Adrenal gland (tissue), 9 donors: ENCODE measurements at regions not wholly inside any gene's neighbourhood (a gene's known extent, or its start where the extent isn't known, plus 50 kb on each side); places are given as distances from the start of the nearest gene placed in this dataset.

Experiments used
- DNase-seq, 7 donors: peaks; one replicate each; pipeline ENCODE4 v3.0.0-alpha.2; 2019 to 2020
- H3K27ac ChIP-seq, 5 donors: fragments of 200-600 bp; sonication (generic) in 4 of 5; 1 replicate in 3 of 5; 2 replicates in 2 of 5; pipeline versions ENCODE4 v1.5.1 to v1.8.0; 2016 to 2020; ENCODE audit warnings: mild to moderate bottlenecking in 1 of 5
- H3K27me3 ChIP-seq: fragments of 200-600 bp; 2 replicates; pipeline ENCODE4 v1.8.0; 2021
- H3K36me3 ChIP-seq, 2 donors: fragments of 200-600 bp; replicated peaks in 1 of 2; 1 replicate in 1 of 2; 2 replicates in 1 of 2; pipeline versions ENCODE4 v1.5.1 to v1.8.0; 2018 to 2022
- H3K4me1 ChIP-seq, 2 donors: fragments of 200-600 bp; replicated peaks in 1 of 2; 1 replicate in 1 of 2; 2 replicates in 1 of 2; pipeline versions ENCODE4 v1.5.1 to v1.8.0; 2018 to 2021
- H3K4me3 ChIP-seq, 4 donors: fragments of 200-600 bp; sonication (generic) in 3 of 4; one replicate each; pipeline ENCODE4 v1.5.1; 2016 to 2018
- H3K9me3 ChIP-seq, 3 donors: fragments of 200-600 bp; sonication (generic) in 1 of 3; replicated peaks in 1 of 3; 1 replicate in 2 of 3; 2 replicates in 1 of 3; pipeline versions ENCODE4 v1.5.1 to v1.8.0; 2016 to 2021
- POLR2A ChIP-seq, 2 donors: fragments of 450-650 bp; IDR thresholded peaks; one replicate each; pipeline ENCODE4 v1.6.1; 2017; ENCODE audit warnings: antibody characterized with exemption in 2 of 2, mild to moderate bottlenecking in 2 of 2, moderate library complexity in 1 of 2
- WGBS, 4 donors: extraction: QIAGEN DNeasy Blood & Tissue Kit in 2 of 4; methylation state at CpG; one replicate each; pipeline versions ENCODE4 v1.1.5 to v1.1.7; 2013 to 2017; 5-methylcytosine and 5-hydroxymethylcytosine counted together
- intact Hi-C, 2 donors: fragments of 100-400 bp; cut with DNase I; formaldehyde crosslinking; loops; one replicate each; pipeline versions ENCODE4 v1.14.1 to v1.15.0; 2022 to 2023
- TF ChIP-seq, protein P1 (sequence below), 6 experiments: fragments of 450-650 bp in 4 of 6; fragments of 200-600 bp in 2 of 6; sonication (generic) in 1 of 6; IDR thresholded peaks; 1 replicate in 5 of 6; 2 replicates in 1 of 6; pipeline versions ENCODE4 v1.5.1 to v1.8.0; 2016 to 2021; ENCODE audit warnings: antibody characterized with exemption in 6 of 6, mild to moderate bottlenecking in 2 of 6, moderate library complexity in 1 of 6
- donor health status: healthy with polysubstance abuse.
- donor health status: Bipolar disorder and iron deficiency.
- donor health status: DM: yes; HTN: yes; CAD: no.
- donor health status: DM: no; HTN: no; CAD: no.
- donor health status: DM: no; HTN: no; CAD: no.

DNA sequence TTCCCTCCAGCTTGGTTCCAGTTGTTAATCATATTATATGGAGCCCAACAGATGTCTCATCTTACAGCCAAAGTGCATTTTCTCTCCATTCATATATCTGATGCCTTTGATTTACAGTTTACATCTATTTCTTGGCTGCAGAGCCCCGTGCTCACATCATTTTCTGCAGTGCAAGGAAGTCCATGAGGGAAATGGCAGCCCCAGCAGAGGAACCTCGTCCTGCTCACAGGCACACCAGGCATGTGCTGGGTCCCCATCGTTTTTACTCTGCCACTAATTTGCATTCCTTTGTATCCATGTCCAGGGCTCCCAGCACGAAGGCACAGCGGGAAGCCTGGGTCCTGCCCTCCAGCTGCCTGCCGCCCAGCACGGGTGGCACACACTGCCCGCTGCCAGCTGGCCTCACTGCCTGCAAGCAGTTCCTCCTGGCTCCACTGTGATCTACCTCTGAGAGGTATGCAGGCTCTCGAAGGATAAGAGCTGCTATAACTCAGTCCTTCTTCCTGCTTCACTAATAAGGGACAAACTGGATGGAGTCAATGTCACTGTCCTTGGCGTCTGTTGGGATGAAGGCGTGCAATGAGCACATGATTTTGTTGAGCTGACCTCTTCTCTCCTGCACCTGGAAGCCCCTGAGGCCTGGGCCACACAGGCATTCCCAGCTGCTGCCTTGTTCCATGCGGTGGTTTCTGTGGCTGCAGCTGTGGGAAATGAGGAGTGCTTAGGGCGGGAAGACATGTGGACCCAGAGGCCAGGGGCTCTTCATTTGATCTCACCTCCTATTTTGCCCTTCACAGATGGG lies 583.6 kb upstream of the MGMT start:
- DNase-seq: no peak
- no peak overlapping the region for H3K4me3 ChIP-seq
- H3K27me3 ChIP-seq: no peaks in the 10 kb centered on the region
- no peaks in the 10 kb centered on the region for H3K36me3 ChIP-seq
- H3K27ac ChIP-seq: no peak overlapping the region
- intact Hi-C loops: no loop called here
- TF ChIP-seq, protein P1, sequence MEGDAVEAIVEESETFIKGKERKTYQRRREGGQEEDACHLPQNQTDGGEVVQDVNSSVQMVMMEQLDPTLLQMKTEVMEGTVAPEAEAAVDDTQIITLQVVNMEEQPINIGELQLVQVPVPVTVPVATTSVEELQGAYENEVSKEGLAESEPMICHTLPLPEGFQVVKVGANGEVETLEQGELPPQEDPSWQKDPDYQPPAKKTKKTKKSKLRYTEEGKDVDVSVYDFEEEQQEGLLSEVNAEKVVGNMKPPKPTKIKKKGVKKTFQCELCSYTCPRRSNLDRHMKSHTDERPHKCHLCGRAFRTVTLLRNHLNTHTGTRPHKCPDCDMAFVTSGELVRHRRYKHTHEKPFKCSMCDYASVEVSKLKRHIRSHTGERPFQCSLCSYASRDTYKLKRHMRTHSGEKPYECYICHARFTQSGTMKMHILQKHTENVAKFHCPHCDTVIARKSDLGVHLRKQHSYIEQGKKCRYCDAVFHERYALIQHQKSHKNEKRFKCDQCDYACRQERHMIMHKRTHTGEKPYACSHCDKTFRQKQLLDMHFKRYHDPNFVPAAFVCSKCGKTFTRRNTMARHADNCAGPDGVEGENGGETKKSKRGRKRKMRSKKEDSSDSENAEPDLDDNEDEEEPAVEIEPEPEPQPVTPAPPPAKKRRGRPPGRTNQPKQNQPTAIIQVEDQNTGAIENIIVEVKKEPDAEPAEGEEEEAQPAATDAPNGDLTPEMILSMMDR (IDR thresholded peaks at IDR 0.05): no peak
- no peak for TF ChIP-seq POLR2A (IDR thresholded peaks at IDR 0.05)
- 77 to 82% (median 80%) methylated on average over 12 to 13 of the region's 13 CpGs for WGBS, 4 donors
- no peaks in the 10 kb centered on the region for H3K4me1 ChIP-seq
- H3K9me3 ChIP-seq: no peaks in the 10 kb centered on the region

DNA sequence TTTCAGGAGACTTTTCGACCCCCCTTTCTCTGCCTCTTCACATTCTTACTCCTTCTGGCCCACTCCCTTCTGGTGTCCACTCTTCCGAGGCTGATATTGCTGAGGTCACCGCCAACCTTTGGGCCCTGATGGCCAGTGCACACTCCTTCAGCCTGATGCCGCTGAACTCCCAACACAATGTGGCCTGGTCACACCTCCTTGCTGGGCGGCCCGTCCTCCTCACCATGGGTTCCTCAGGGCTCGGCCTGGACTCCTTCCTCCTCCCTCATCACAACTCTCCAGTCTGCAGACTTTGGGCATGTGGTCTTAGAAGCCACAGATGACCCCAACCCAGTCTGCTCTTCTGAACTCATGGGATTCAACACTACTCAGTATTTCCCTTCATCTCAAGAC lies 583.0 kb upstream of the MGMT start:
- DNase-seq: no peak
- no peak overlapping the region for H3K27ac ChIP-seq
- H3K36me3 ChIP-seq: no peaks in the 10 kb centered on the region
- no peak overlapping the region for H3K4me3 ChIP-seq
- H3K9me3 ChIP-seq: peaks cover 0 to 4% (median 0%) of the 10 kb centered on the region in 3 donors
- no peaks in the 10 kb centered on the region for H3K4me1 ChIP-seq
- TF ChIP-seq POLR2A (IDR thresholded peaks at IDR 0.05): no peak
- TF ChIP-seq, protein P1 (IDR thresholded peaks at IDR 0.05): no peak
- intact Hi-C loops: no loop called here
- H3K27me3 ChIP-seq: no peaks in the 10 kb centered on the region
- WGBS, 4 donors: 79 to 86% (median 83%) methylated on average over 6 to 7 of the region's 7 CpGs

GRCh38 chr10:128884496-128885072 lies 582.5 kb upstream of the MGMT start:
- no peak for DNase-seq
- TF ChIP-seq, protein P1 (IDR thresholded peaks at IDR 0.05): no peak
- no peak for TF ChIP-seq POLR2A (IDR thresholded peaks at IDR 0.05)
- H3K27ac ChIP-seq: no peak overlapping the region
- H3K9me3 ChIP-seq: peaks cover 0 to 7% (median 0%) of the 10 kb centered on the region in 3 donors
- H3K36me3 ChIP-seq: no peaks in the 10 kb centered on the region
- intact Hi-C loops: no loop called here
- WGBS, 4 donors: 67 to 91% (median 83%) methylated on average over 6 of the region's 6 CpGs
- no peak overlapping the region for H3K4me3 ChIP-seq
- H3K27me3 ChIP-seq: no peaks in the 10 kb centered on the region
- H3K4me1 ChIP-seq: no peaks in the 10 kb centered on the region

DNA sequence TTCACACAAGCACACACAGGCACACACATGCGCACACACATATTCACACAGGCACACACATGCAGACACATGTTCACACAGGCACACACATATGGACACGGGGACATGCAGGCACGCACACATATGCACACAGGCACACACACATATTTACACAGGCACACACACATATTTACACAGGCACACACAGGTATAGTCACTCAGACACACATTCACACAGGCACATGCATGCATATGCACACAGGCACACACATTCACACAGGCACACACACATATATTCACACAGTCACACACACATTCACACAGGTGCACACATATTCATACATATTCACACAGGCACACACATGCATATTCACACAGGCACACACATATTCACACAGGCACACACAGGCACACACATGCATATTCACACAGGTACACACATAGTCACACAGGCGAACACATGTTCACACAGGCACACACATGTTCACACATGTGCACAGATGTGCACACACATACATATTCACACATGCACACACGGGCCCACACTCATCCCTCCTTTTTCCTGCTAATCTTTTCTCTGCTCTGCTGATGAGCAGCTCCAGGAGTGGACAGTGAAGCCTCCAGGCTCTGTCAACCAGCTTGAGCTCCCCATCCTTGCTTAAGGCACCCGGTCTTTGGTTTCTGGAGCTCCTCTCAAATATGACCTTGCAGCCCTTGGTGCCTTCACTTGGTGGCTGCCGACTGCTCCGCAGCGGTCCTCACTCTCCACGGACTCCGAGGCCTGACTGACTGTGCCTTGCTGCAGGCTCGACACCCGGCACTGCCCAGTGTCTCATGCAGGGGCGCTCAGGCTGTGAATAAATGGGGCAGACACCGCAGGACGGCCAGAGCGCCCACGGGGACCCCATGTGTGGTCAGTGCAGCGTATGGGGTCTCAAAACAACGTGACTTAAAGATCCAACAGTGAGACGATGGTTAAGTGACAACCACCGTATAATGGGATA lies 581.2 kb upstream of the MGMT start:
- Histone ChIP-seq H3K27ac (no peak overlapping the region), H3K4me3 (no peak overlapping the region), H3K4me1 (no peaks in the 10 kb centered on the region), H3K36me3 (no peaks in the 10 kb centered on the region), H3K9me3 (peaks cover 0 to 7% (median 0%) of the 10 kb centered on the region in 3 donors), H3K27me3 (no peaks in the 10 kb centered on the region)
- TF ChIP-seq POLR2A (IDR thresholded peaks at IDR 0.05): no peak
- TF ChIP-seq, protein P1 (IDR thresholded peaks at IDR 0.05): no peak
- intact Hi-C loops: no loop called here
- DNase-seq: no peak
- 86 to 90% (median 87%) methylated on average over 20 to 22 of the region's 22 CpGs for WGBS, 4 donors
